ENCODE measurements at regions not wholly inside any gene's neighbourhood (a gene's known extent, or its start where the extent isn't known, plus 50 kb on each side); places are given as distances from the start of the nearest gene placed in this dataset.

DNA sequence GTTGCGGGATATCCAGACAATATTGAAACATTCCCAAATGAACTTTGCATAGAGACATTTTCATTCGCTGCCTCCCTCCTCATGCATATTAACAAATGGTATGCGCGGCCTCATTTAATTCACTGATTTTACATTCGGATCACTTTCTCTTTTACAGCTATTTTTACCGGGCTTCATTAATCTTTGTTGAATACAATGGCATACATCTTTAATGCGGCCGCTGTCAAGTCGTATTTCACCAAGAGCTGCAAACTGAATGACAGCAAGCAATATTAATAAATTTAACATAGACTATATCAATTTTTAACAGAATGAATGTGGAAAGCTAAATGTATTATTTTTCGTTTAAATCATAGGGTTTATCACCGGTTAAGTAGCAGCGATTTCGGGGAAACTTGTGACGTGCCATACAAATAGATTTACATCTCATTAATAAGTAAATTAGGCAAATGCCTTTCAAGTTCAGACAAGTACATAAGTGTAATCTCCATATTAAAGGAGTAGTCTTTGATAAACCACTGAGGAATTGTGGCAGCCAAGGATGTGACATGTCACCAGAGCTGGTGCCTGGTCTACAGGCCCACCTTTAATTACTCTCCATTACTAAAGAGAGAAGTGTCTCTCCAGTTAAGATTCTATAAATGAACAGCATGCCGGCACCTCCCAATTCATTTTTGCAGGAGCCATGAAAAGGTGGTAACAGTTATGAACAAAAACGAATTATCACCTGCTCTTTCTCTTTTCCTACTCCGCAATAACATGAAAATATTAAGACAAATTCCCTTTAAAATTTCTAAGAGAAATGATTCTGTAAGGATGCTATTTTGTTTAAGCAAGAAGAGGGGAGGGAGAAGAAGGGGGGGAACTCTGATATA, 568.9 kb upstream of the MKI67 start:
- DNase-seq = no peak

DNA sequence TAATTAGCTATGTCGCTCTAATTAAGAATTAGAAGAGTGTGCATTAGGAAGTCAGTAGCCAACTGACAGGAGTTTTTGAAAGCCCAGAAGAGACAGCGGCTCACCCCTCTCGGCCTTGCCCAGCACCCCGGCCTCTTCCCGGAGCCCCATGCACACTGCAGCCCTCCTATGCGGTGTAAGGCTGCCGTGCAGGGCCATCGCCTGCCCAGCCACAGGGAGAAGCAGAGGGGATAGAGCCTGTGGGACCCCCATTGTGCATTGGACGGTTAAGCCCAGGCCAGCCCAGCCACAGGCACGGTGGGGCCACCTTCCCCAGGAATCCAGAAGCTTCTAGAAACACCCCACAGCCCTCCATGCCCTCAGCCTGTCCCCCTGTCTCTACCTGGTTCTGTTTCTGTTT, 569.7 kb upstream of the MKI67 start:
- DNase-seq = no peak

DNA sequence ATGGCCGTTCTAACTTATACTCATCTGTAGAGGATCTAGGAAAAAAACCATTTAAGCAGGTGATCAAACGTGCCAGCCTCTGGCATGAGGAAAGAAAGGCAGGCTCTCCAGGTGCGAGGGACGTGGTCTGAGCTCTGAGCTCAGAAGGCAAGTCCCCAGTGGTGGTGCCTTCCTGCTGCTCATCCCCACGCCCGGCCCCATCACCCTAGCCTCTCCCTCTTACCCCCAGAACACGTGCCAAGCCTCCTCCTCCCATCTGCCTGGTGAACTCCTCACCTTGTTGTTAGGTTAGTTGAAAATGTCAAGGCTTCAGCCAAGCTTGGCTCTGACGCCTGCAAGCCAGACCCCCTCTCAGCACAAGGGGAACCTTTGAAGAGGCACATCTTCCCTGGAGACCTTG, 571.2 kb upstream of the MKI67 start:
- no peak for DNase-seq

DNA sequence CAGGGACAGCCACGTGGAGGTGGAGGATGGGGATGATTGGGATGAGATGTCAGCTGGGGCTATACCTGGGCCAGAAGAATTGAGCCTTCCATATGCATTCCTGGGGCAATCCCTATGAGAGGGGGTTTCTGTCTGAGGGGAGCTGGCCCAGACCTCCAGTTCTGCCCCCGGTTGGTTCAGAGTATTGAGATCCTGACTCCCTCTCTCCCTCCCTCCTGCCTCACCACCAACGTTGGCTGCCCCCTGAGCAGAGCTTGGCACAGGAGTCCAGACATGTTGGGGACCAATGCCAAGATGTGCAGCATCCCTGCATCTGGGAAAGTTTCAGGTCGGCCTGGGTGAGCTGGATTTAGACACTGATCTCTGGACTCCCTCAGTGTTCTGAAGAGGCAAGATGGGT, 575.2 kb upstream of the MKI67 start:
- no peak for DNase-seq

DNA sequence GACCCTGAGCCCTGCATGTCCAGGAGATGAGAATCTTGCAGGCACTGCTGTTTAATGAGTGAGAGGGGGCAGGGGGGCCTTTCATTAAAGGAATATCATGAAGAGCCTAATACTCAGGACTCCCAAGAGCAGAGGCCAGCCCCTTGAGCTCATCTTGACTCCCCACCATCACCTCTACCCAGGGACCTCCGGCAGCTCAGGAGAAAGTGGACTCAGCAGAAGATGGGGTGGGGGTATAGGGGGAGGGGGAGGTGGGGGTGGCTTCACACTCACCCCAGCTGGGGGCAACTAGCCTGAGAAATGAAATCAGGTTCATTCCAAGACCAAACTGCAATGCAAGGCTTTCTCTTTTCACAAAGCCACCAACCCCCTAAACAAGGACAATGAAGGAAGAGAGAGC, 575.6 kb upstream of the MKI67 start:
- DNase-seq = no peak

DNA sequence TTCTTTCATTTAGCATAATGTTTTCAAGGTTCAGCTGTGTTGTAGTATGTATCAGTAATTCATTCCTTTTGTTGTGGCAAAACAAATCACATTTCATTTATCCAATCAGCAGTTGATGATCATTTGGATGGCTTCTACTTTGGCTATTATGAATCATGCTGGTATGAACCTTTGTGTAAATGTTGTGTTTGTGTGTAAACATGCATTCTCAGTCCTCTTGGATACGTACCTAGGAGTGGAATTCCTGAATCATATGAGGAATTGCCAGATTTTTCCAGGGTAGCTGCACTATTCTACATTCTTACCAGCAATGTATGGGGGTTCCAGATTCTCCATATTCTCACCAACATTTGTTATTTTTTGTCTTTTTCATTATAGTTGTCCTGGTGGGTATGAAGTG, 578.5 kb upstream of the MKI67 start:
- no peak for DNase-seq

DNA sequence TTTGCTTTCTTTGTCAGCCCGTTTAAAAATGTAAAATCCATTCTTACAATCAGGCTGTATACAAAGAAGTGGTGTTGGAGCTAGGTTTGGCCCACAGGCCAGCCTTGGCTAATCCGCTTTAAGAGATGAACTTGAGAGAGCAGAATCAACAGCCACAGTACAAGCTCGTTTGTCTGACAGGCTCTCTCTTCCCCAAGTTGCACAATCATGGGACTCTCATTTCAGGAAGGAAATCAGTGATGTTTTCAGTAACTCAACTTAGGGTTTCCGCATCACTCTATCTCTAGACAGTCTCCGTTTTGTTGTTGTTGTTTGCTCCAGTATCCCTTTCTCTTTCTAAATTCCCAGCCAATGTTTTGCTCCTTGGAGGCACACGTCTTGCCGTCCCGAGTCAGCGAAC, 582.0 kb upstream of the MKI67 start:
- DNase-seq = no peak

DNA sequence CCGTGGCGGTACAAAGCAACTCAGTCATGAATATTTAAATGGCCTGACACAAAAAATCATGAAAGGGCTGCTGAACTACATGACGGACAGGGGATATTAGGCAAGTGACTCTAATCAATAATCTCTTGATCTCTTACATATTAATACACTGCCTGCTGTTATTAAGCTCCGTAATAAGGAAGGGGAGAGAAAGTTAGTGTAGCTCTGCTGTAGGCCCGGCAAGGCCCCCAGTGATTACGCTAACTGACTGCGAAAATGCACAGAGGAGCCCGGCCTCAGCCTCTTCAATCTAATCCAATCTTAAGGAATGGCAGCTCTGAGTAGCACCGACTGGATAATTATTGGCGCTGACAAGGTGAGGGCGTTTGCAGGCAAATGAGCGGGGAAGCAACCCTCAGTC, 583.5 kb upstream of the MKI67 start:
- no peak for DNase-seq

DNA sequence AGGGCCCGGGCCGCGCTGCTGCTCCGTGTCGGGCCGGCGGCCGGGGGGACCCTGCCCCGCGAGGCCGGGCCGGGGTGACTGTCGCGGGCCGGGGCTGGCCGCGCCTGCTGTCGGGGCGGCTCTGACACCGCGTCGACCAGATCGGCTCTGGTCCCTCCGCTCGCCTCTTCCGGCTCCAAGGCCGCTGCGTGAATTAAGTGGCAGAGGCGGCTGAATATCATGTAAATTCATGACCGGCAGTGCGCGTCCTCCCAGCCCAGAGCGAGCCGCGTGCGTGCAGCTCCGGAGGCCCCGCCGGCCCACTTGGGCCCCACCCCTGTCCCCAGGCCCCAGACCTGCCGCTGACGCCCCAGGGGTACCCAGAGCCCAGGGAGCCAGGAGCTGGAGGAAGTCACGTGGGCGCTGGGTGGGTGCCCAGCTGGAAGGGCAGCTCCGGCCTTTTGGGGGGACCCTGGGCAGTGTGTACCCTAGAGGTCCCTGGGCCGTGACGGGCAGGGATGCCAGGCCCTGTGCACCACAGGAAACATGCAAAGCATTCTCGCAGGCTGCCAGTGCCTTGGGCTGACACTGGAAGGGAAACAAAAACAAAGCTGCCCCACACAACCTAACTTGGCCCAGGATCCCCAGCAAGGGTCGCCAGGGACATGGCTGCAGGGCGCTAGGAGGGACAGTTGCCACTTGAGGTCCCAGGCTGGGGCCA, 584.0 kb upstream of the MKI67 start:
- DNase-seq = no peak

DNA sequence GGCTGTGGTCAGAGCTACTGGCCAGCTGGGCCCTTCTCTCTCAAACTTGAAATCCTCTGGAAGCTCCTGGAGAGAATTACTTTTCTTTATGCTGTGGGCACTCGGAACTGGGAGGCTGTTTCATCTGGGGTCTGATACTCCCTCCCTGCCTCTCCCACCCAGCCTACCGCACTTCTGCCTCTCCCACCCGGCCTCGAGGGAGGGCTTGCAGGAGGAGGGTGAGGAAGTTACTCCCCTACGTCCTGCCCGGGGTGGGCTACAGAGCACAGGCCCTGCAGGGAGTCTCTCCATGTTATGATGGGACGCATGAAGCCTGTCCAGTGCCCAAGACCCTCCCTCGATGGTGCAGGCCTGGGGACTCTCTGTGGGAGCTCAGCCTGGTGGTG, 584.6 kb upstream of the MKI67 start:
- no peak for DNase-seq

DNA sequence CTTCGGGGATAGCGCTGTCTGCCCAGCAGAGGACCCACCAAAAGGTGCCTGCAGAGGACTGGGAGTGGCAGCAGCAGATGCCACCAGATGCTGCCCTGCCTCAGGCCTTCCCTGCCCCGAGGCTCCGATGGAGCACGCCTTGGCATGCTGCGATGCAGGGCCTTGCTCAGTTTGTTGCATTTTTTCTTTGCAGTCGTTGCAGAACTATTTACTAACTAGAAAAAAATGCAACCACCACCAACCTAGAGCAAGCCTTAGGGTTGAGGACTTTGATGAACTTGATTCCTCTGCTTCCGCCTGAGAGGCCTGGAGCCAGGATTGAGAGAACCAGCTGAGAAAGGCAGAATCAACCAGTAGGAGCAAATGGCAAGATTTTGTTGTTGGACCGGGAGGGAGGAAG, 585.6 kb upstream of the MKI67 start:
- no peak for DNase-seq

DNA sequence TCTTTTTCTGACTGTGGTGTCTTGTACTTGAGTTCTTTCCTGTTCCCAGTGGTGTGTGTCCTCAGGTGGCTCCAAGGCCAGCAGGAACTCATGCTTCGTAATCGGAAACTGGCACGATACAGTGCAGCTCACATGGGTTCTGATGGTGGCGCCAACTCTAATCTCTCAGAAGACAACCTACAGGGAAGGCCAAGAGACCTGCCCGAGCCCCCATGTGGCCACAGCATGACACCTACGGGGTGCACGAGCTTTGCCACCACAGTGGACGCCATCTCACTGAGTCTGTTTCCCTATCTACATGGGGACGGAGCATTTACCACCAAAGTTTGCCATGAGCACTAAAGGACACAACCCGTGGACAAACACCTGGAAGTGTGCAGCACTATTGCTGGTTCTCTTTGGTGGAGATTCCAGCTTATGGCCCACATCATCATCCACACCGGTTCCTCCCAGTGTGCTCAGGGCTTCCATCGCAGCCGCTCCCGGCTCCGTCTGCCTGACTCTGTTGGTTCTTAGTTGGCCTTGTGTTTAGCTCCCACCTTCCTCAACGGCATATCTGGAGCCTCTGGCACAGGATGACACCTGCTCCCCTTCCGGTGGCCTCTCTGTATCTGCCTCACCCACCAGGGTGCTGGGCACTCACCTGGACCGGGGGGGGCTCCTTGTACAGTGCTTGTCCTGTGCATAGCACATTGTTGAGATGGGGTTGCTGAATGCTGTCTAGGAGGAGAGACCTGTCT, 586.6 kb upstream of the MKI67 start:
- no peak for DNase-seq

DNA sequence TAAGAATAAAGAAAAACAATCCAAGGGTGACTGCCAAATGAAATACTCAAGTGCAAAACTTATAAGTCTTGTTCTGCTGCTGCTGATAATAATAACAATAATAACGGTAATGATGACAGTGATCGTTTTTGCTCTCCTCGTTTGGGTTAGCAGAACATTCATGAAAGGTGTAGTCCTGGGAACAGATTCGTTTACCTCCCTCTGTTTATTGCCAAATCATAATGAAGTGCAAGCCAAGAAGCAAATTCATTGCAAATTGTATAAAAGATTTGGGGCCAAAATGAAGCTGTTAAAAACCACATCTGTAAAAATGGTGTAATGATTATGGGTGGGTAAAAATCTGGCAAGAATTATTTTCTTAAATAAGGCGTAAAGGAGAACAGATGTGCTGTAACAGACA, 587.2 kb upstream of the MKI67 start:
- DNase-seq = no peak

DNA sequence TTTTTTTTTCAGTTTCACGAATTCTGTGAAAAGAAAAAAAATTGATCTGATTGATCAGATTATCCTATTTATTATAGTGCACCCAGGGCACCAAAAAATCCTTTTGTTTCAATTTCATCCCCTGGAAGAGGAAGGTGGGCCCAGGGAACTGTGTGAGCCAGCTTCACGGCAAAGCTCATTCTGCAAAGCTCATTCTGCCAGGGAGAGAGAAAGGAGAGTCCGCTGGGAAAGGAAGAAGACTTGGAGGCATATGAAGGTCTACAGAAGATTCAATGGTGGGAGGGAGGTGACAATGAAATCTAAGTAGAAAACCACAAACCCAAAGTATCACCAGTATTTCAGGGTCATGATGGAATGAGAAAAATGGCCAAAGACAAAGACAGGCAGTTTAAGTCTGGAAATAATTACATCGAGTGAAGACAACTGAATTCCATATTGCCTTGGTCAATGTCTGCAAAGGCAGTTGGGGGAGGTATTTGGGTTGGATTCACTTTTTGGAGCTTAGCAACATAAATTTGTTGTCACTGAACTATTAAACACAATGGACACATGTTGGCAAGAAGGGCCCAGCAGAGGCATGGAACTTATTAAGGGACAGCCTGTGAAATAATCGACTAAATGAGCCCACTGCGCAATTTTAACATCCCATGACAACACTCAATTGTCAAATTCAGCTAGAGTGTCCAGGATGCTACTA, 587.8 kb upstream of the MKI67 start:
- no peak for DNase-seq

DNA sequence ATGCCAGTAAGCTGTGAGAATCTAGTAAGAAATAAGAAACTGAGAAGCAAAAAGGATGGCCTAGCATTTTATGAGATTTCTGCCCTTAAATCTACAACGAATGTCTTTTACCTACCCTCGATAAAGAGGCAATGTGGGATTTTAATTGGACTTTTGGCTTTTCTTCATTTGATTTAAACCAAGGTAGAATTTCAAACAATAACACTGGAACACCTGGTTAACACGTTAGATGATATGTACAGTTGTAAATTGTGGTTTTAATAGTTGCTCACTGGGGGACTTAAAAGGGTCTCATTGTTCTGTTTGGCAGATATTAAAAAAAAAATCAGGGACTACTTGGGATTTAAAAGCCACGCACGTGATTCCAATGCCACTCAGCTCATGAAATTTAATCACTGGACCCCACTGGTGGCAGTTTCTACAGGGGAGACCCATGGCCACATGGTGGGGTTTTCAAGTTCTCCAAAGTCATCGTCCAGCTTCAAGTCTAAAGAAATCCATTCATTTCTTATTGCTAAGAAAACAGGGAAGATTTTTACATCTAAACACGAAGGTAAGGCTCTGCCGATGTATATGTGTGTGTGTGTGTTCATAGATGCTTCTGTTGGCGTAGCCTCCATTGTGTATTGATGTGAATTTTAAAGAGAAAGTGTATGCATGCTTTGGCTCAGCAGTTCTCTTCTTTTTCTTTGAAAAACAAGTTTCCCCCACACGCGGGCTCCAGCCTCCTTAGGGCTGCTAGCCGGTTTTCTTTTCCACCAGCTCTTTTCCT, 588.6 kb upstream of the MKI67 start:
- DNase-seq = no peak

DNA sequence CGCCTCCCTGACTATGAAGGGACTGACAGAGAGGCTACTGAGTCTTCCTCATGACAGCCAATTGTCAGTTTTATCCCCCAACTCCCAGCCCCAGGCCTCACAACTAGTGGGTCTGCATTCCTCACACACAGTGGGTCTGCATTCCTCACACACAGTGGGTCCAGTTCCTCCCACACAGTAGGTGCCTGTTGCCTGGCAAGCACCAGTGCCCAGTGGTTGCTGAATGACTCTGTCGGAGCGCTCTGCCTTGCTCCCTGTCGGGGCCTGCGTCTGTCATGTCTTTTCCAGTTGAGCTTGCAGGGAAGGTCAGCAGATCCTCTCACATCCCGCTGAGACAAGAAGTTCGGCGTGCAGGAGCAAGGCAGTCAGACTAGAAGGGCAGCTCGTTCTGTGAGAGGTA, 590.0 kb upstream of the MKI67 start:
- DNase-seq = no peak

DNA sequence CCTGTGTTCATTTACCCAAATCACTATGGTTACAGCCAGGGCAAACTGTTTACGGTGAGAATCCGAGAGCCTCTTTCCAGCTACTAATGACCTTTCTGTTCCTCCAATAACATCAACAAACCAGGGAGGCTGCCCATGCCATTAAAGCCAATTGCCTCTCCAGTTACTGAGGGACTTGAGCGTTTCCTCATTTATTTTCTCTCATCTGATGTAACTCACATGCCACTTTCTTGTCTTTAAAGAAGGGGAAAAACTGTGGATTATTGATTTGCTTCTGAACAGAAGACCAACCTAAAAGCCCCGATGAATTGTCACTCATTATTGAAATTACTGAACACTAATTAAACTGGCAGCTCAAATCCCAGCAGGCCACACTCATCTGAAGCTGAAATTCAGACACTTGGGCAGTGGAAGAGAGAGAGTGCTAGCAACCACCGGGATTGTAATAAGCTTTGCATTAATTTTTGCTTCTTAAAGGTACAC, 595.8 kb upstream of the MKI67 start:
- DNase-seq = peak; percentile 4

DNA sequence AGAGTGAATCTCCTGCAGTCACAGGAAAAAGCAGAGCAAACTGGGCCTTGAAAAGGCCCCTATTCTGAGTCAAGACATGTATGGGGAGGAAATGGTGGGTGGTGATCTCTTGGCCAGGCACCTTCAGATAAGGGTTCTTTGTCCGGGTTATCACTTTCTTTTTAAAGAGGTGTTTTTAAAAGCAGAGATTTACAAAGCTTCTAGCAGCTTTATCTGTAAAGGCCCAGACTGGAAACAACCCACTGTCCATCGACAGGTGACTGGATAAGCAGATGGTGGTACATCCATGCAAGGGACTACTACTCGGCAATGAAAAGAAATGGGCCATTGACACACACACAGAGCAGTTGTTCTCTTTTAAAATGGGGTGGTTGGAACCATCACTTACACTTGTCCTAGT, 596.7 kb upstream of the MKI67 start:
- no peak for DNase-seq

DNA sequence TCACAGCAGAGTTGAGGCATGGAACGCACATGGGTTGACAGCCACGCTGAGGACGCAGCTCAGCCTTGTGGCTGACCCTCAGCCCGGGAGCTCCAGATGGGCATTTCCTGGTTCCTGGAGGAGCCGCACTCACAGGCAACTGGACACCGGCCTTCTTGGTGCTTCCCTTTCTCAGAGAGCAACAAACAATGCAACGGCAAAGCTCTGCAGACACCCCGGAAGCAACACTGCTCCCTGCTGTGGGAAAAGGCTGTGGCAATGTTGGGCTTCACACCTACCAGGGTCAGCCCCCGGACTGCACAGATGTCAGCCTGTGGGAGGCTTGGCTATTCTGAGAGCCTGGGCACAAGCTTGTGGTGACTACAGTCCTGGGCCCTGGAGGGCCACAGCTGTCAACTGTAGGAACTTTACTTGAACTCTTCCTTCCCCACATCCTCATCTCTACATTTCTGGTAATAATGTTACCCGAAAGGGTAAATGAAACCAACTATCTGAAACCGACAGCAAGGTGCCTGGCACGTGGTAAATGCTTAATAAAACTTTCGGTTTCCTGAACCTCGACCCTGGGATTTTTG, 597.5 kb upstream of the MKI67 start:
- DNase-seq = no peak

DNA sequence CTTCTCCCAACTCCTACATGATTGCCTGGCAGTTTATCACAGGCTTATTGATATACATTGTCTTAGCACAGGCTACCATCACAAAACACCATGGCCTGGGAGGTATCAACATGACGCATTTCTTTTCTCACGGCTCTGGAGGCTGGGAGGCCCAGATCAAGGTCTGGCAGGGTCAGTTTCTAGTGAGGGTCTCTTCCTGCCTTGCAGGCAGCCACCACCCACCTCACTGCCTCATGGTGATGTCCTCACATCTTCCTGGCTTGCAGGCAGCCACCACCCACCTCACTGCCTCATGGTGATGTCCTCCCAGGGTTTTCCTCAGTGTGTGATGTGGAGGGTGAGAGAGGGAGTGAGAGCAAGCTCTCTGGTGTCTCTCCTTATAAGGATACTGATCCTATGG, 599.3 kb upstream of the MKI67 start:
- no peak for DNase-seq

DNA sequence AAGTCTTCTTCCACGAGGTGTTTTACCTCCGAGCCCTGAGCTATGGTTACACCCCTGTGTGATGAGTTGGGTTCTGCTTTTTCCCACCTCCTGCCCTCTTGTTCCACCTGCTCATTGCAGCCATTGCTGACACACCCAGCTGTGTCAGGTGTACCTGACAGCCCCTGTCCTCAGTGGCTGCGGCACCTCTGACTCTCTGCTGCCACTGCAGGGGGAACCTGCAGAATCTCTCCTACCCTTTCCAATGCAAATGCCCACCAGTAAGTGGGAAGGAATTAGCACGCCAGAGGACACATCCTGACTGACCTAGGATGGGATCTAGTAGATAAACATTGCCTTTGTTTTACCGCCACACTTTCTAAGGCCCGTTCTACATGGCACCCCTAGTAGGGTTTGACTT, 600.9 kb upstream of the MKI67 start:
- DNase-seq = no peak

DNA sequence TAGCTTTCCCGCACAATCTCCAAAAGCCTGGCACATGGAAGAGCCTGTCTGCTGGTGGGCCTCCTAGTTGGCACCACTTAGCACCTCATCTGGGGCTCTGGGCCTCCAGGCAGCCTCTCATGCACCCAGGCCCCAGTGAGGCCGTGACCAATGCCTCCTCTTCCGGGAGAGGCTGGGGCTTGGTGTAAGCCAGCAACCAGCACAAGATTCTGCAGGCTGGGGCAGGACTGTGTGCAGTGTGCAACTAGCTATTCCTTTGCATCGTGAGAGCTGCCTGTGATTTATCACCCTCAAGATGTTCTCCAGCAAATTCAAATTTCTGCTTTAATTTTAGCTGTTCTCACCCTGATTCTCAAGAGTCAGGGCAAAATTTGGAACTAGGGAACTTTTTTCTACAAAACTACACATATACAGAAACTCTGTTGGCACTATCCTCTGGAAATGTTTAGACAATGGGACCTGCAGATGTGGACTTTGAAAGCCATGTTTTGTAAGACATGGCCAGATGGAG, 603.7 kb upstream of the MKI67 start:
- no peak for DNase-seq

Measured in DMS79 (cell line).